Heart right ventricle (tissue), 16 donors: ENCODE measurements at regions not wholly inside any gene's neighbourhood (a gene's known extent, or its start where the extent isn't known, plus 50 kb on each side); places are given as distances from the start of the nearest gene placed in this dataset.
A peak's percentile ranks its signal among the peaks of the same experiment; 100 is the strongest.

Source experiments
- ATAC-seq, 8 donors: fragments of 200-7000 bp; cut with Tn5 transposase; one replicate each; pipeline ENCODE4 v1.9.1; 2020; ENCODE audit warnings: mild to moderate bottlenecking in 8 of 8, moderate library complexity in 8 of 8, moderate number of reproducible peaks in 1 of 8
- DNase-seq, 2 donors: peaks; one replicate each; pipeline ENCODE4 v3.0.0-alpha.2; 2020
- H3K27ac ChIP-seq, 10 donors: fragments of 200-600 bp; sonication (generic) in 2 of 10; one replicate each; pipeline versions ENCODE4 v1.5.0 to v1.8.0; 2020 to 2022; ENCODE audit warnings: mild to moderate bottlenecking in 3 of 10
- H3K27me3 ChIP-seq, 7 donors: fragments of 200-600 bp; one replicate each; pipeline ENCODE4 v1.8.0; 2021 to 2022; ENCODE audit warnings: mild to moderate bottlenecking in 2 of 7
- H3K36me3 ChIP-seq, 9 donors: fragments of 200-600 bp; sonication (generic) in 1 of 9; one replicate each; pipeline versions ENCODE4 v1.5.0 to v1.8.0; 2020 to 2022; ENCODE audit warnings: mild to moderate bottlenecking in 2 of 9
- H3K4me1 ChIP-seq, 9 donors: fragments of 200-600 bp; sonication (generic) in 1 of 9; one replicate each; pipeline versions ENCODE4 v1.5.0 to v1.8.0; 2020 to 2022; ENCODE audit warnings: mild to moderate bottlenecking in 4 of 9
- H3K4me3 ChIP-seq, 10 donors: fragments of 200-600 bp; sonication (generic) in 2 of 10; one replicate each; pipeline versions ENCODE4 v1.5.0 to v1.8.0; 2020 to 2022; ENCODE audit warnings: mild to moderate bottlenecking in 7 of 10, moderate library complexity in 2 of 10
- H3K9me3 ChIP-seq, 11 donors: fragments of 200-600 bp in 10 of 11; sonication (generic) in 2 of 11; one replicate each; pipeline versions ENCODE4 v1.5.0 to v1.8.0; 2013 to 2022; ENCODE audit warnings: mild to moderate bottlenecking in 2 of 11, control low read depth in 1 of 11, moderate library complexity in 1 of 11
- WGBS, 2 donors: extraction: QIAGEN DNeasy Blood & Tissue Kit; methylation state at CpG; one replicate each; pipeline ENCODE4 v1.1.7; 2013; ENCODE audit warnings: inconsistent platforms in 1 of 2; 5-methylcytosine and 5-hydroxymethylcytosine counted together
- intact Hi-C, 10 donors: fragments of 100-400 bp; cut with DNase I; formaldehyde crosslinking; loops; one replicate each; pipeline versions ENCODE4 v1.11.1 to v1.14.2; 2022
- TF ChIP-seq, protein P1 (sequence below), 9 donors: fragments of 200-600 bp; sonication (generic) in 2 of 9; IDR thresholded peaks; one replicate each; pipeline versions ENCODE4 v1.5.0 to v1.8.0; 2021 to 2022; ENCODE audit warnings: antibody characterized with exemption in 9 of 9, mild to moderate bottlenecking in 5 of 9, moderate library complexity in 1 of 9
- donor health status: Arrhythmogenic right ventricular cardiomyopathy.
- donor health status: ischemic (EF 13 %, LVEDD 7.1; RV severe dilation, severe dysfunction).
- donor health status: healthy with polysubstance abuse.
- donor health status: DM: no; HTN: yes; CAD: no.
- donor health status: DM: no; HTN: no; CAD: no.
- donor health status: ischemic (EF 25% LVEDD 6.9; RV normal size, moderate dysfunction).
- donor health status: ischemic (EF 25% LVEDD 5.7; RV mildly dilated, moderate dysfunction).
- donor health status: healthy.
- donor health status: DM: yes; HTN: yes; CAD: no.
- donor health status: Ischemic cardiomyopathy.
- donor health status: ischemic (EF 35%, LVEDD 5.7; RV mildly dilated, moderate dysfunction).
- donor health status: nonischemic (EF 11% LVEDD 7.7; RV severe dilation, severe dysfunction).
- donor health status: DM: yes; HTN: yes; CAD: no.
- donor health status: PGD.
- donor health status: ischemic (EF 29% LVEDD 5.4; RV normal size, mild dysfunction).
- donor health status: nonischemic (EF 23%, LVEDD 6.1; RV moderate dilation, normal function).

GRCh38 chr4:55768291-55768690 is 51.3 kb upstream of the EXOC1L start:
- Histone ChIP-seq H3K27ac (no peak overlapping the region), H3K27me3 (peaks cover 0 to 6% (median 0%) of the 10 kb centered on the region in 7 donors), H3K4me1 (peaks cover 0 to 10% (median 0%) of the 10 kb centered on the region in 9 donors), H3K36me3 (no peaks in the 10 kb centered on the region), H3K9me3 (no peaks in the 10 kb centered on the region), H3K4me3 (no peak overlapping the region)
- WGBS, 2 donors, result 68% methylated on average over 3 of the region's 3 CpGs
- intact Hi-C loops, result loop anchor here in 1 of 10 donors (2.0 kb wide), 1 partner anchor 23 kb away; no protein-coding TSS in a partner anchor
- ATAC-seq (peak in 1 of 8 donors; percentile 73), DNase-seq (no peak)
- TF ChIP-seq, protein P1, sequence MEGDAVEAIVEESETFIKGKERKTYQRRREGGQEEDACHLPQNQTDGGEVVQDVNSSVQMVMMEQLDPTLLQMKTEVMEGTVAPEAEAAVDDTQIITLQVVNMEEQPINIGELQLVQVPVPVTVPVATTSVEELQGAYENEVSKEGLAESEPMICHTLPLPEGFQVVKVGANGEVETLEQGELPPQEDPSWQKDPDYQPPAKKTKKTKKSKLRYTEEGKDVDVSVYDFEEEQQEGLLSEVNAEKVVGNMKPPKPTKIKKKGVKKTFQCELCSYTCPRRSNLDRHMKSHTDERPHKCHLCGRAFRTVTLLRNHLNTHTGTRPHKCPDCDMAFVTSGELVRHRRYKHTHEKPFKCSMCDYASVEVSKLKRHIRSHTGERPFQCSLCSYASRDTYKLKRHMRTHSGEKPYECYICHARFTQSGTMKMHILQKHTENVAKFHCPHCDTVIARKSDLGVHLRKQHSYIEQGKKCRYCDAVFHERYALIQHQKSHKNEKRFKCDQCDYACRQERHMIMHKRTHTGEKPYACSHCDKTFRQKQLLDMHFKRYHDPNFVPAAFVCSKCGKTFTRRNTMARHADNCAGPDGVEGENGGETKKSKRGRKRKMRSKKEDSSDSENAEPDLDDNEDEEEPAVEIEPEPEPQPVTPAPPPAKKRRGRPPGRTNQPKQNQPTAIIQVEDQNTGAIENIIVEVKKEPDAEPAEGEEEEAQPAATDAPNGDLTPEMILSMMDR (IDR thresholded peaks at IDR 0.05), result no peak
